A673 (cell line): ENCODE measurements at regions not wholly inside any gene's neighbourhood (a gene's known extent, or its start where the extent isn't known, plus 50 kb on each side); places are given as distances from the start of the nearest gene placed in this dataset.

ENCODE experiments used
- BruUV-seq: library from RNA; stranded (reverse); fragments of 400-500 nt; replicated peaks from 2 replicates; lab custom pipeline; 2021; lab: Mats Ljungman, UMichigan
- CTCF ChIA-PET: fragments of 300-600 bp; sonication (Branson Sonifier 250); formaldehyde crosslinking; loops from one replicate; lab custom pipeline; 2022; ENCODE audit warnings: antibody characterized with exemption; lab: Charles Lee
- POLR2A ChIA-PET: fragments of 300-600 bp; sonication (Branson Sonifier 250); formaldehyde crosslinking; loops from one replicate; lab custom pipeline; 2022; ENCODE audit warnings: antibody characterized with exemption; ENCODE audit not compliant: low non-redundant PET; lab: Charles Lee
- DNase-seq: peaks from one replicate; pipeline ENCODE4 v3.0.0-alpha.2; 2015; ENCODE audit warnings: low spot score
- H3K27ac ChIP-seq: fragments of 200-600 bp; sonication (generic); 2 replicates; pipeline ENCODE4 v1.5.1; 2016; ENCODE audit warnings: mixed run types, low read depth, mild to moderate bottlenecking, mixed read lengths, antibody characterized with exemption, low read length; ENCODE audit not compliant: poor library complexity, severe bottlenecking
- H3K27me3 ChIP-seq: fragments of 200-600 bp; sonication (generic); replicated peaks from 2 replicates; pipeline ENCODE4 v1.6.1; 2017; ENCODE audit warnings: mixed run types, low read depth, mild to moderate bottlenecking, mixed read lengths, antibody characterized with exemption, low read length; ENCODE audit not compliant: insufficient read depth, poor library complexity
- H3K36me3 ChIP-seq: fragments of 200-600 bp; sonication (generic); 2 replicates; pipeline ENCODE4 v1.6.1; 2016; ENCODE audit warnings: mixed run types, mild to moderate bottlenecking, mixed read lengths, antibody characterized with exemption, low read length; ENCODE audit not compliant: insufficient read depth, poor library complexity, severe bottlenecking
- H3K4me1 ChIP-seq: fragments of 200-600 bp; sonication (generic); 2 replicates; pipeline ENCODE4 v1.6.1; 2017; ENCODE audit warnings: mixed run types, mild to moderate bottlenecking, mixed read lengths, antibody characterized with exemption, low read length; ENCODE audit not compliant: insufficient read depth, poor library complexity, severe bottlenecking
- H3K4me3 ChIP-seq: fragments of 200-600 bp; sonication (generic); 2 replicates; pipeline ENCODE4 v1.5.1; 2016; ENCODE audit warnings: low read depth, mixed run types, mild to moderate bottlenecking, mixed read lengths, low read length; ENCODE audit not compliant: poor library complexity, severe bottlenecking
- H3K9me3 ChIP-seq: fragments of 200-600 bp; sonication (generic); 2 replicates; pipeline ENCODE4 v1.6.1; 2016; ENCODE audit warnings: mixed run types, low read depth, mild to moderate bottlenecking, mixed read lengths, antibody characterized with exemption, low read length; ENCODE audit not compliant: poor library complexity, severe bottlenecking
- EZH2 ChIP-seq: fragments of 200-600 bp; sonication (generic); IDR thresholded peaks from 2 replicates; pipeline ENCODE4 v1.6.1; 2017; ENCODE audit warnings: borderline replicate concordance, low read depth, mild to moderate bottlenecking, mixed read lengths, antibody characterized with exemption, low read length; ENCODE audit not compliant: poor library complexity, severe bottlenecking
- intact Hi-C: fragments of 100-400 bp; cut with micrococcal nuclease; formaldehyde crosslinking; loops from one replicate; pipeline ENCODE4 v1.10.0; 2022; ENCODE audit not compliant: unreplicated experiment
- TF ChIP-seq, protein P1 (sequence below): fragments of 300-800, 200-600 bp; sonication (generic); conservative IDR thresholded peaks from 2 replicates; pipeline ENCODE4 v1.5.1; 2017; ENCODE audit warnings: low read depth, mild to moderate bottlenecking, antibody characterized with exemption, low read length, moderate library complexity, mixed read lengths

DNA sequence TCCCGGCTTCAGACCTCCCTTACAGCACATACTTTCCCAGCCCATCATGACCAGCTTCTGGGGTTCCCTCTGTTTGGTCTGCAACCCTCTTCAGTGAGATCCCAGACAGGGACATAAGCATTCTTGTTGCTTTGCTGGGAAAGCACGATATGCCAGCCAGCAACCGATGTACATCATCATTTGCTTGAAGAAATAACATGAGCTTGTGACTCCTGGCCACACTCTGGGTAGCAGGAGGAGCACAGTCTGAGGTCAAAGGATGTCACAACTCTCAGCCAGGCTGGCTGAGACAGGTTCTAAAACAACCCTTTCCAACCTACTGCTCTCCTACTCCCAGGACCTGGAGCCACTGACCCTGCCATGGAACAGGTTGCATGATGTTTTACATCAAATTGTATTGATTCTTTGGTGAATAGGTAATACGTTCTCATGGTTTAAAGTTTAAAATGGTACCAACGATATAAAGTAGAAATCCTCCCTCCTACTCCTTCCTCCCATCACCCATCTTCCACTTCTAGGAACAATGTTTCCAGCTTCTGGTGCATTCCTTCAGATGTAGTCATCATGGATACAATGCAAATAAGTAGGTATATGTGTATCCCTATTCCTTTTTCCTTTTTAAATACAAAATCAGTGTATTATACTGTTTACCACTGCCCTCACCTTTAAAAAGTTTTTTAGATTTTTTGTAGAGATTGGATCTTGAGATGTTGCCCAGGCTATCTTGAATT lies 190.3 kb downstream of the OPA1 start:
- Histone ChIP-seq H3K4me1 (peaks cover 83% of the 10 kb centered on the region), H3K36me3 (no peaks in the 10 kb centered on the region), H3K27me3 (no peaks in the 10 kb centered on the region), H3K27ac (peak overlapping the region; percentile 86), H3K4me3 (no peak overlapping the region), H3K9me3 (no peaks in the 10 kb centered on the region)
- no peak for DNase-seq
- TF ChIP-seq, protein P1, sequence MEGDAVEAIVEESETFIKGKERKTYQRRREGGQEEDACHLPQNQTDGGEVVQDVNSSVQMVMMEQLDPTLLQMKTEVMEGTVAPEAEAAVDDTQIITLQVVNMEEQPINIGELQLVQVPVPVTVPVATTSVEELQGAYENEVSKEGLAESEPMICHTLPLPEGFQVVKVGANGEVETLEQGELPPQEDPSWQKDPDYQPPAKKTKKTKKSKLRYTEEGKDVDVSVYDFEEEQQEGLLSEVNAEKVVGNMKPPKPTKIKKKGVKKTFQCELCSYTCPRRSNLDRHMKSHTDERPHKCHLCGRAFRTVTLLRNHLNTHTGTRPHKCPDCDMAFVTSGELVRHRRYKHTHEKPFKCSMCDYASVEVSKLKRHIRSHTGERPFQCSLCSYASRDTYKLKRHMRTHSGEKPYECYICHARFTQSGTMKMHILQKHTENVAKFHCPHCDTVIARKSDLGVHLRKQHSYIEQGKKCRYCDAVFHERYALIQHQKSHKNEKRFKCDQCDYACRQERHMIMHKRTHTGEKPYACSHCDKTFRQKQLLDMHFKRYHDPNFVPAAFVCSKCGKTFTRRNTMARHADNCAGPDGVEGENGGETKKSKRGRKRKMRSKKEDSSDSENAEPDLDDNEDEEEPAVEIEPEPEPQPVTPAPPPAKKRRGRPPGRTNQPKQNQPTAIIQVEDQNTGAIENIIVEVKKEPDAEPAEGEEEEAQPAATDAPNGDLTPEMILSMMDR = no peak
- no peak for TF ChIP-seq EZH2
- ChIA-PET POLR2A (interaction anchor here (0.6 kb wide), 1 partner anchor 114 kb away, joined by 4 read pairs; no protein-coding TSS in a partner anchor), CTCF (interaction anchor here (4.9 kb wide), 1 partner anchor 533 kb away, joined by 68 read pairs; no protein-coding TSS in a partner anchor)
- no TSS peak for BruUV-seq
- intact Hi-C loops = loop anchor here (5.0 kb wide), 2 partner anchors 116 to 224 kb away; no protein-coding TSS in a partner anchor

DNA sequence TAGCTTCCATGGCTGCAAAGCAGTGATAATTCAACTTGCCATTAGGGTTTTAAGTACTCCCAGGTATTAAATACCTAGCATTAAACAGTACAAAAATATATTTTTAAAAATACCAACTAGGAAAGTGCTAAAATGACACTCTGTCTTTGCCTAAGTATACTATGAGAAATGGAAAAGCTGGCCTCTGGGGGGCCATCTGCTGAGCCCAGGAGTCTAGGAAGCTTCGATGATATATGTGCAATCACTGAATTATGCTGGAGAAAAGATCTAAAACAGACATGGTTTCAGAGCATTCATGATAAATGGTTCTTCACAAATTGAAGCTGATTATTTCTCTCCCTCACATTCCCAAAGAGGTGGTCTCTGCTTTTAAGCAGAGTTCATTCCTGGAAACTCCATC lies 191.8 kb downstream of the OPA1 start:
- Histone ChIP-seq H3K9me3 (no peaks in the 10 kb centered on the region), H3K27ac (peak overlapping the region; percentile 63), H3K4me1 (peaks cover 78% of the 10 kb centered on the region), H3K36me3 (no peaks in the 10 kb centered on the region), H3K4me3 (no peak overlapping the region), H3K27me3 (no peaks in the 10 kb centered on the region)
- CTCF ChIA-PET = interaction anchor here (1.0 to 1.5 kb wide), 2 partner anchors 15 to 531 kb away, joined by 3 to 9 read pairs; no protein-coding TSS in a partner anchor
- POLR2A ChIA-PET = no interaction called here
- intact Hi-C loops = loop anchor here (5.0 kb wide), 2 partner anchors 118 to 222 kb away; no protein-coding TSS in a partner anchor
- TF ChIP-seq EZH2 = no peak
- TF ChIP-seq, protein P1 = peak; percentile 39; the same call in 1 of the 2 replicates
- BruUV-seq = no TSS peak
- no peak for DNase-seq

DNA sequence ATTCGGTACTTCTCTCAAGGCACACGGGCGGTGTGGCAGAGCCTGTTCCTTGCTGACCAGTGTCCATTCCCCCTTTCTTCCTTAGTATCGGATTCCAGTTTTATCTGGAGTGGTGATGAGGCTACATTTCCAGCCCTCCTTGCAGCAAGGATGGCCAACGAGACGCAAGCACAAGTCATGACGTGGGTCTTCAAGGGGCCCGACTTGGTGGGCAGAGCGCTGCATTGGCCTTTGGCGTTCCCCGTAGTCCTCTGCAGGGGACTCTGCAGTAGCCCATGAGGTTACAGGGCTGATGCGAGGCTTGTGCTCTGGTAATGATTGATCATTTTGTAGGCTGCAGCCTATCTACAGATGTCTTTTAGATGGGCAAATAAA lies 194.5 kb downstream of the OPA1 start:
- DNase-seq = no peak
- no TSS peak for BruUV-seq
- TF ChIP-seq EZH2 = no peak
- TF ChIP-seq, protein P1 = no peak
- intact Hi-C loops = no loop called here
- Histone ChIP-seq H3K4me1 (peaks cover 52% of the 10 kb centered on the region), H3K36me3 (no peaks in the 10 kb centered on the region), H3K27ac (peak overlapping the region; percentile 72), H3K9me3 (no peaks in the 10 kb centered on the region), H3K4me3 (no peak overlapping the region), H3K27me3 (no peaks in the 10 kb centered on the region)
- ChIA-PET CTCF (interaction anchor here (0.7 kb wide), 2 partner anchors 569 to 1779 kb away, joined by 3 to 4 read pairs; no protein-coding TSS in a partner anchor), POLR2A (no interaction called here)
